ENCODE measurements at regions not wholly inside any gene's neighbourhood (a gene's known extent, or its start where the extent isn't known, plus 50 kb on each side); places are given as distances from the start of the nearest gene placed in this dataset.

GRCh38 chr4:89616382-89616781, 220.6 kb downstream of the SNCA start:
- TF ChIP-seq EP300 (IDR thresholded peaks at IDR 0.05; ENCODE audit: borderline replicate concordance) (no peak), NFIC (IDR thresholded peaks at IDR 0.05) (no peak), FOXM1 (IDR thresholded peaks at IDR 0.05; ENCODE audit: borderline replicate concordance, low read depth) (no peak), CREB1 (IDR thresholded peaks at IDR 0.05; ENCODE audit: low read depth) (no peak), TEAD4 (IDR thresholded peaks at IDR 0.05) (no peak), TAF1 (IDR thresholded peaks at IDR 0.05; ENCODE audit: low read depth) (no peak), RAD21 (IDR thresholded peaks at IDR 0.05; ENCODE audit: low read depth) (no peak), USF1 (IDR thresholded peaks at IDR 0.05) (no peak), TCF12 (IDR thresholded peaks at IDR 0.05; ENCODE audit: low read depth) (no peak), MAX (IDR thresholded peaks at IDR 0.05) (no peak), YY1 (IDR thresholded peaks at IDR 0.05; ENCODE audit: low read depth) (no peak), EGR1 (IDR thresholded peaks at IDR 0.05) (no peak), CEBPB (IDR thresholded peaks at IDR 0.05) (no peak), REST (IDR thresholded peaks at IDR 0.05; ENCODE audit: low read depth) (no peak), ZBTB7A (IDR thresholded peaks at IDR 0.05; ENCODE audit: low read depth) (no peak)

- TF ChIP-seq EP300 (IDR thresholded peaks at IDR 0.05; ENCODE audit: borderline replicate concordance) = no peak
- TF ChIP-seq RAD21 (IDR thresholded peaks at IDR 0.05; ENCODE audit: low read depth) = no peak
- no peak for TF ChIP-seq TAF1 (IDR thresholded peaks at IDR 0.05; ENCODE audit: low read depth)
- no peak for TF ChIP-seq CEBPB (IDR thresholded peaks at IDR 0.05)
- no peak for TF ChIP-seq NFIC (IDR thresholded peaks at IDR 0.05)
- no peak for TF ChIP-seq CREB1 (IDR thresholded peaks at IDR 0.05; ENCODE audit: low read depth)
- no peak for TF ChIP-seq REST (IDR thresholded peaks at IDR 0.05; ENCODE audit: low read depth)
- no peak for TF ChIP-seq TEAD4 (IDR thresholded peaks at IDR 0.05)
- no peak for TF ChIP-seq TCF12 (IDR thresholded peaks at IDR 0.05; ENCODE audit: low read depth)
- no peak for TF ChIP-seq USF1 (IDR thresholded peaks at IDR 0.05)
- no peak for TF ChIP-seq EGR1 (IDR thresholded peaks at IDR 0.05)
Observed at GRCh38 chr4:89615051-89615450, 221.9 kb downstream of the SNCA start.

GRCh38 chr4:89614155-89614554, 222.8 kb downstream of the SNCA start:
- TF ChIP-seq FOXM1 (IDR thresholded peaks at IDR 0.05; ENCODE audit: borderline replicate concordance, low read depth) (no peak), ZBTB7A (IDR thresholded peaks at IDR 0.05; ENCODE audit: low read depth) (no peak), USF1 (IDR thresholded peaks at IDR 0.05) (no peak), TAF1 (IDR thresholded peaks at IDR 0.05; ENCODE audit: low read depth) (no peak), TEAD4 (IDR thresholded peaks at IDR 0.05) (no peak), MAX (IDR thresholded peaks at IDR 0.05) (no peak), EP300 (IDR thresholded peaks at IDR 0.05; ENCODE audit: borderline replicate concordance) (no peak)

GRCh38 chr4:89610236-89610635, 226.7 kb downstream of the SNCA start:
- TF ChIP-seq RAD21 (IDR thresholded peaks at IDR 0.05; ENCODE audit: low read depth) (no peak), YY1 (IDR thresholded peaks at IDR 0.05; ENCODE audit: low read depth) (no peak), CEBPB (IDR thresholded peaks at IDR 0.05) (no peak), USF1 (IDR thresholded peaks at IDR 0.05) (no peak), FOXM1 (IDR thresholded peaks at IDR 0.05; ENCODE audit: borderline replicate concordance, low read depth) (no peak), EGR1 (IDR thresholded peaks at IDR 0.05) (no peak), TCF12 (IDR thresholded peaks at IDR 0.05; ENCODE audit: low read depth) (no peak), ZBTB7A (IDR thresholded peaks at IDR 0.05; ENCODE audit: low read depth) (no peak), NFIC (IDR thresholded peaks at IDR 0.05) (no peak), MAX (IDR thresholded peaks at IDR 0.05) (no peak), CREB1 (IDR thresholded peaks at IDR 0.05; ENCODE audit: low read depth) (no peak), TAF1 (IDR thresholded peaks at IDR 0.05; ENCODE audit: low read depth) (no peak), TEAD4 (IDR thresholded peaks at IDR 0.05) (no peak), REST (IDR thresholded peaks at IDR 0.05; ENCODE audit: low read depth) (no peak), EP300 (IDR thresholded peaks at IDR 0.05; ENCODE audit: borderline replicate concordance) (no peak)
